Neural progenitor cell (in vitro differentiated cells): ENCODE measurements at regions not wholly inside any gene's neighbourhood (a gene's known extent, or its start where the extent isn't known, plus 50 kb on each side); places are given as distances from the start of the nearest gene placed in this dataset.

Experiments used
- CTCF ChIP-seq: fragments of 200-600 bp; sonication (generic); IDR thresholded peaks from 2 replicates; pipeline ENCODE4 v1.5.1; 2017; ENCODE audit warnings: antibody characterized with exemption, mild to moderate bottlenecking
- EZH2 ChIP-seq: fragments of 200-600 bp; sonication (generic); IDR thresholded peaks from 2 replicates; pipeline ENCODE4 v1.6.1; 2017; ENCODE audit warnings: antibody characterized with exemption, mild to moderate bottlenecking, moderate library complexity

DNA sequence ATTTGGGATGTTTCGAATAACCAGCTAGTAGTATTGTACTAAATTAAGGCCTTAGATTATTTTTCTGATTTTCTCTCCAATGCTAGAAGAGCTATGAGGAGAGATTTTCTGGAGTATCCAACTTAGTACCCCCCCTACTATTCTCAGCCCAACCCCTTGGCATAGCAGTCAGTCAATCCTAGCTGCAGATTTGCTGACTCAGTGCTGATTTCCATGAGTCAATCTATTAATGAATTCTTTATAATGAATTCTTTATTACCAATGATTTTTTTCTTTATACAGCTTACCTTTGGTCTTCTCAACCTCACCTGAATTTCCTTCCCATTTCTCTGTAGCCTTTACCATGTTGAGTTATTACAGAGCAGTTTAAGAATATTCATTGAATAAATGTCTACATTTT, 192.8 kb upstream of the ETAA1 start:
- no peak for TF ChIP-seq CTCF
- TF ChIP-seq EZH2, result no peak
